Astrocyte of the spinal cord (primary cell): ENCODE measurements at regions not wholly inside any gene's neighbourhood (a gene's known extent, or its start where the extent isn't known, plus 50 kb on each side); places are given as distances from the start of the nearest gene placed in this dataset.

Experiments
- DNase-seq: peaks from one replicate; pipeline ENCODE4 v3.0.0; 2011; ENCODE audit warnings: low read depth, low spot score
- H3K4me3 ChIP-seq: 2 replicates; pipeline ENCODE4 v1.5.1; 2011; ENCODE audit warnings: low read depth, mild to moderate bottlenecking, low read length, moderate library complexity
- CTCF ChIP-seq: IDR thresholded peaks from 2 replicates; pipeline ENCODE4 v1.5.1; 2012; ENCODE audit warnings: low read depth, mild to moderate bottlenecking, low read length, inconsistent platforms
- in situ Hi-C: cut with HindIII; loops from 2 replicates; pipeline ENCODE4 v1.10.0; 2017; ENCODE audit warnings: low sequenced_read_pairs

- peak; percentile 45 for DNase-seq
- no peak for TF ChIP-seq CTCF
- in situ Hi-C loops, result no loop called here
- H3K4me3 ChIP-seq, result no peak overlapping the region
These were observed 132.7 kb upstream of the POU5F2 start for GRCh38 chr5:93874080-93874479.

- in situ Hi-C loops, result no loop called here
- H3K4me3 ChIP-seq, result no peak overlapping the region
- DNase-seq, result no peak
- no peak for TF ChIP-seq CTCF
These were observed 131.9 kb upstream of the POU5F2 start for GRCh38 chr5:93873211-93873736.

GRCh38 chr5:93870649-93871048 lies 129.2 kb upstream of the POU5F2 start:
- in situ Hi-C loops, result no loop called here
- H3K4me3 ChIP-seq, result no peak overlapping the region
- TF ChIP-seq CTCF, result no peak
- no peak for DNase-seq

- no peak for TF ChIP-seq CTCF
- H3K4me3 ChIP-seq, result no peak overlapping the region
- in situ Hi-C loops, result no loop called here
- DNase-seq, result no peak
These were observed 127.5 kb upstream of the POU5F2 start for GRCh38 chr5:93868851-93869250.

- no peak overlapping the region for H3K4me3 ChIP-seq
- TF ChIP-seq CTCF, result no peak
- no peak for DNase-seq
- in situ Hi-C loops, result no loop called here
These were observed 108.9 kb upstream of the POU5F2 start for GRCh38 chr5:93850311-93850710.

- DNase-seq, result no peak
- no peak overlapping the region for H3K4me3 ChIP-seq
- in situ Hi-C loops, result no loop called here
- TF ChIP-seq CTCF, result no peak
These were observed 104.0 kb upstream of the POU5F2 start for GRCh38 chr5:93845376-93845775.

GRCh38 chr5:93831449-93831848 lies 90.0 kb upstream of the POU5F2 start:
- TF ChIP-seq CTCF, result no peak
- H3K4me3 ChIP-seq, result no peak overlapping the region
- peak; percentile 92 for DNase-seq
- in situ Hi-C loops, result no loop called here
